Prostate gland (tissue), 2 donors: ENCODE measurements at regions not wholly inside any gene's neighbourhood (a gene's known extent, or its start where the extent isn't known, plus 50 kb on each side); places are given as distances from the start of the nearest gene placed in this dataset.

Source experiments
- CTCF ChIP-seq, 4 experiments: fragments of 200-600 bp in 2 of 4; fragments of 450-650 bp in 2 of 4; sonication (generic) in 2 of 4; IDR thresholded peaks; 1 replicate in 3 of 4; 2 replicates in 1 of 4; pipeline ENCODE4 v1.5.1; 2016 to 2019; ENCODE audit warnings: antibody characterized with exemption in 4 of 4, mild to moderate bottlenecking in 2 of 4, moderate library complexity in 2 of 4
- POLR2A ChIP-seq: fragments of 450-650 bp; IDR thresholded peaks from one replicate; pipeline ENCODE4 v1.6.1; 2016; ENCODE audit warnings: antibody characterized with exemption, mild to moderate bottlenecking
- POLR2AphosphoS5 ChIP-seq: sonication (generic); formaldehyde crosslinking; IDR thresholded peaks from one replicate; pipeline ENCODE4 v1.6.1; 2017; ENCODE audit warnings: antibody characterized with exemption

- no peak for TF ChIP-seq CTCF (IDR thresholded peaks at IDR 0.05)
- TF ChIP-seq POLR2AphosphoS5 = no peak
- TF ChIP-seq POLR2A = no peak
Measured at GRCh38 chr4:128604204-128604603, 205.3 kb upstream of the JADE1 start.
